Iris pigment epithelial cell (primary cell): ENCODE measurements at regions not wholly inside any gene's neighbourhood (a gene's known extent, or its start where the extent isn't known, plus 50 kb on each side); places are given as distances from the start of the nearest gene placed in this dataset.

Experiments
- DNase-seq: peaks from one replicate; pipeline ENCODE4 v3.0.0-alpha.2; 2011; ENCODE audit warnings: low read depth

GRCh38 chr10:31145986-31146385 is 114.3 kb upstream of the ZNF438 start:
- no peak for DNase-seq

GRCh38 chr10:31146491-31147209 is 115.0 kb upstream of the ZNF438 start:
- DNase-seq = peak; percentile 86

- DNase-seq = peak; percentile 80
Measured at GRCh38 chr10:31147210-31147608, 115.5 kb upstream of the ZNF438 start.

- peak; percentile 28 for DNase-seq
Measured at GRCh38 chr10:31148951-31149350, 117.3 kb upstream of the ZNF438 start.

GRCh38 chr10:31149835-31150512 is 118.3 kb upstream of the ZNF438 start:
- DNase-seq = no peak

- DNase-seq = no peak
Measured at GRCh38 chr10:31151301-31151700, 119.6 kb upstream of the ZNF438 start.

- DNase-seq = no peak
Measured at GRCh38 chr10:31152421-31153135, 120.9 kb upstream of the ZNF438 start.

GRCh38 chr10:31153161-31153560 is 121.5 kb upstream of the ZNF438 start:
- DNase-seq = no peak

GRCh38 chr10:31153692-31154091 is 122.0 kb upstream of the ZNF438 start:
- no peak for DNase-seq

- DNase-seq = no peak
Measured at GRCh38 chr10:31154996-31155395, 123.3 kb upstream of the ZNF438 start.

- DNase-seq = peak; percentile 83
Measured at GRCh38 chr10:31157123-31158010, 125.7 kb upstream of the ZNF438 start.

- peak; percentile 45 for DNase-seq
Measured at GRCh38 chr10:31158011-31158658, 126.5 kb upstream of the ZNF438 start.

GRCh38 chr10:31166606-31167005 is 134.9 kb upstream of the ZNF438 start:
- DNase-seq = no peak

GRCh38 chr10:31170636-31171035 is 139.0 kb upstream of the ZNF438 start:
- DNase-seq = no peak

- DNase-seq = peak; percentile 17
Measured at GRCh38 chr10:31171402-31172083, 139.9 kb upstream of the ZNF438 start.

GRCh38 chr10:31172925-31173324 is 141.3 kb upstream of the ZNF438 start:
- no peak for DNase-seq

GRCh38 chr10:31173752-31174151 is 142.1 kb upstream of the ZNF438 start:
- DNase-seq = no peak

- DNase-seq = no peak
Measured at GRCh38 chr10:31179091-31179680, 139.8 kb upstream of the ZEB1 start.

GRCh38 chr10:31186225-31187000 is 132.6 kb upstream of the ZEB1 start:
- no peak for DNase-seq

- no peak for DNase-seq
Measured at GRCh38 chr10:31187182-31187581, 131.8 kb upstream of the ZEB1 start.
